NT2/D1 (cell line): ENCODE measurements at regions not wholly inside any gene's neighbourhood (a gene's known extent, or its start where the extent isn't known, plus 50 kb on each side); places are given as distances from the start of the nearest gene placed in this dataset.
A peak's percentile ranks its signal among the peaks of the same experiment; 100 is the strongest.

Experiments
- DNase-seq: peaks from one replicate; pipeline ENCODE4 v3.0.0-alpha.2; 2011; ENCODE audit warnings: low read depth, low spot score
- H3K27me3 ChIP-seq: 2 replicates; pipeline ENCODE4 v1.6.0; 2011; ENCODE audit warnings: mild to moderate bottlenecking; ENCODE audit not compliant: insufficient read length, insufficient read depth
- H3K36me3 ChIP-seq: 2 replicates; pipeline ENCODE4 v1.6.1; 2011; ENCODE audit warnings: mild to moderate bottlenecking, low read length, mixed read lengths; ENCODE audit not compliant: insufficient read depth, insufficient read length
- H3K4me1 ChIP-seq: 2 replicates; pipeline ENCODE4 v1.5.1; 2011; ENCODE audit not compliant: insufficient read depth, insufficient read length
- H3K4me3 ChIP-seq: 2 replicates; pipeline ENCODE4 v1.5.1; 2011; ENCODE audit warnings: low read depth; ENCODE audit not compliant: insufficient read length
- H3K9ac ChIP-seq: 2 replicates; pipeline ENCODE4 v1.6.0; 2011; ENCODE audit warnings: low read depth; ENCODE audit not compliant: insufficient read length
- H3K9me3 ChIP-seq: 2 replicates; pipeline ENCODE4 v1.5.1; 2011; ENCODE audit warnings: mild to moderate bottlenecking, low read length; ENCODE audit not compliant: insufficient read depth
- SUZ12 ChIP-seq: IDR thresholded peaks from 2 replicates; pipeline ENCODE4 v1.6.1; 2011; ENCODE audit not compliant: insufficient read length, insufficient read depth; ENCODE audit errors: extremely low read depth
- YY1 ChIP-seq: IDR thresholded peaks from 2 replicates; pipeline ENCODE4 v1.6.1; 2011; ENCODE audit not compliant: insufficient read length, insufficient read depth
- ZNF274 ChIP-seq: IDR thresholded peaks from 2 replicates; pipeline ENCODE4 v1.6.1; 2011; ENCODE audit warnings: mild to moderate bottlenecking, low read depth, low read length

DNA sequence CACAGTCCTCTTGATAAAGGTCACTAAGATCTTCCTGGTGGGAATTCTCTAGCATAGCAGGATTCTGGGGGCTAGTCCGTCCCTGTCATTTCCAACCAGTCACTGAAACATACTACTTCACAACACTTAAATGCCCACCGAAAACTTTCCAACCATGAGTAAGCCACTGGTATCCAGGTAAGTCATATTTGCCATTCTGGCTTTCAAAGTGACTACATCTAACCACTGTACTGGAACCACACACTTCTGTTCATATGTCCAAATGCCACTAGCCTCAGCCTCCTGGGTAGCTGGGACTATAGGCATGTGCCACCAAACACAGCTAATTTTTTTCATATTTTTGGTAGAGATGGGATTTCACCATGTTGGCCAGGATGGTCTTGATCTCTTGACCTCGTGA is 64.3 kb upstream of the VANGL1 start:
- DNase-seq: no peak

DNA sequence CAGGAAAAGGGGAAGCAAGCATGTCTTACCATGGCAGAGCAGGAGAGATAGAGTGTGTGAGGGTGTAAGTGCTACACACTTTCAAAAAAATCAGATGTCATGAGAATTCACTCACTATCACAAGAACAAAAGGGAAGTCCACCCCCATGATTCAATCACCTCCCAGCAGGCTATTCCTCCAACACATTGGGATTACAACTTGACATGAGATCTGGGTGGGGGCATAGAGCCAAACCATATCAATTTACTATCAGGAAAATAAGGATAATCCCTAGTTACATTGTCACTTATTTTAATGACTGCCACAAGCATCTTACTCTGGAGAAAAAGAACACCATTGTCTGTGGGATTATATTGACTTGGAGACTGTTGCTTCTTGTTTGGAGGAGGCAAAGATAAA is 66.1 kb upstream of the VANGL1 start:
- TF ChIP-seq YY1 (no peak), ZNF274 (no peak), SUZ12 (no peak)
- DNase-seq: no peak
- Histone ChIP-seq H3K9me3 (no peaks in the 10 kb centered on the region), H3K36me3 (no peaks in the 10 kb centered on the region), H3K9ac (no peak overlapping the region), H3K4me3 (no peak overlapping the region), H3K27me3 (no peaks in the 10 kb centered on the region), H3K4me1 (no peaks in the 10 kb centered on the region)

More for the DNA sequence above, 64.3 kb upstream of the VANGL1 start:
- no peak overlapping the region for H3K9ac ChIP-seq
- TF ChIP-seq ZNF274 (no peak), SUZ12 (no peak), YY1 (no peak)
- no peaks in the 10 kb centered on the region for H3K9me3 ChIP-seq
- H3K4me1 ChIP-seq: no peaks in the 10 kb centered on the region
- H3K36me3 ChIP-seq: no peaks in the 10 kb centered on the region
- H3K4me3 ChIP-seq: no peak overlapping the region
- H3K27me3 ChIP-seq: no peaks in the 10 kb centered on the region

DNA sequence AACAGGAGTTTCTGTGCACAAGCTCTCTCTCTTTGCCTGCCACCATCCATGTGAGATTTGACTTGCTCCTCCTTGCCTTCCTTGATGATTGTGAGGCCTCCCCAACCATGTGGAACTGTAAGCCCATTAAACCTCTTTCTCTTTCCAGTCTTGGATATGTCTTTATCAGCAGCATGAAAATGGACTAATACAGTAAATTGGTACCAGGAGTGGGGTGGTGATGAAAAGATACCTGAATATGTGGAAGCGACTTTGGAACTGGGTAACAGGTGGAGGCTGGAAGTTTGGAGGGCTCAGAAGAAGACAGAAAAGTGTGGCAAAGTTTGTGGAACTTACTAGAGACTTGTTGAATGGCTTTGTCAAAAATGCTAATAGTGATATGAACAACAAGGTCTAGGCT is 69.1 kb upstream of the VANGL1 start:
- H3K36me3 ChIP-seq: no peaks in the 10 kb centered on the region
- peaks cover 11% of the 10 kb centered on the region for H3K9me3 ChIP-seq
- no peaks in the 10 kb centered on the region for H3K4me1 ChIP-seq
- TF ChIP-seq YY1 (no peak), SUZ12 (no peak), ZNF274 (no peak)
- no peaks in the 10 kb centered on the region for H3K27me3 ChIP-seq
- H3K4me3 ChIP-seq: no peak overlapping the region
- H3K9ac ChIP-seq: no peak overlapping the region
- DNase-seq: no peak

DNA sequence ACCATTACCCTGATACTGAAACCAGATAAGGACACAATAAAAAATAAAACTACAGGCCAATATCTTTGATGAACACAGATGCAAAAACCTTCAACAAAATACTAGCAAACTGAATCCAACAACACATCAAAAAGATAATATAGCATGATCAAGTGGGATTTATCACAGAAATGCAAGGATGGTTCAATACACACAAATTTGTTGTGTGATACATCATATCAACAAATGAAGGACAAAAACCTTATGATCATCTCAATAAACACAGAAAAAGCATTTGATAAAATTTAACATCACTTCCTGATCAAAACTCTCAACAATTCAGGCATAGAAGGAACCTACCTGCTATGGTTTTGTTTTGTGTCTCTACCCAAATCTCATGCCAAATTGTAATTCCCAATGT is 74.3 kb upstream of the VANGL1 start:
- Histone ChIP-seq H3K4me1 (no peaks in the 10 kb centered on the region), H3K36me3 (no peaks in the 10 kb centered on the region), H3K27me3 (peaks cover 14% of the 10 kb centered on the region), H3K9ac (no peak overlapping the region), H3K9me3 (peaks cover 23% of the 10 kb centered on the region), H3K4me3 (no peak overlapping the region)
- DNase-seq: no peak
- no peak for TF ChIP-seq SUZ12
- TF ChIP-seq YY1: no peak
- TF ChIP-seq ZNF274: no peak

DNA sequence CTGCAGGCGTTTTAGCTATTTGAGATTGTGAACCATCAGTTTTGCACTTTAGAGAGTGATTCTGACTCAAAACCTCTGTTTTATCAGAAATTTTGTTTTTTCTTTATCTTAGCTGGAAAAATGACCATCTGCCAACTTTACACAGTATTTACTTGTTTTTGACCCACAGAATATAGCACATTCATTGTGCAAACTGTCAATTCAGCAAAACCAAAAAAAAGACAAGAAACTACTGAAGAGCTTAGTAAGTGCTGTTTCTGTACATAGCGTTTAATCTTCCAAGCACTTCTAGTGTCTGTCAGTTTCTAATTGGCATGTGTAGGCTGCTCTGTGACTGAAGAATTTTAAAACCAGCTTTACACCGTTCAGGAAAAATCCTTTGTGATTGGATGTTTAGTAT is 76.0 kb upstream of the VANGL1 start:
- no peak overlapping the region for H3K4me3 ChIP-seq
- TF ChIP-seq YY1: no peak
- TF ChIP-seq ZNF274: no peak
- no peak for TF ChIP-seq SUZ12
- DNase-seq: no peak
- no peak overlapping the region for H3K9ac ChIP-seq
- H3K4me1 ChIP-seq: no peaks in the 10 kb centered on the region
- H3K27me3 ChIP-seq: peaks cover 14% of the 10 kb centered on the region
- no peaks in the 10 kb centered on the region for H3K36me3 ChIP-seq
- peaks cover 23% of the 10 kb centered on the region for H3K9me3 ChIP-seq

DNA sequence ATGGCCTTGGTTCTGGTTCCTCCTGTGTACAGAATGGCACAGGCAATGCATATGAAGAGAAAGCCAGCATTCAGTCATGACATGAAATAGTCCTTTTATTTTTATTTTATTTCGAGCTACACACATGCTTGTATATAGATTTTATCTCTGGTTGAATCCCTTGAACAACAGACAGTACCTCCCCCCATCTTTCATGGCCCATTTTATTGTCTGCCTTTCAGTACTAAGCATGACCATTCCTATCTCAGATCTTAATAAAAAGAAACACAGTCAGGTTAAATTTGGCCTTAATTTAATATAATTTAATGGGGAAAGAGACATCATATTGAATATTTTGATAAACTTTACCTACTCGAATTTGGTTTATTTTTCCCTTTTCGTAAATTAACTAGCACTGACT is 76.4 kb upstream of the VANGL1 start:
- TF ChIP-seq YY1 (no peak), ZNF274 (no peak), SUZ12 (no peak)

DNA sequence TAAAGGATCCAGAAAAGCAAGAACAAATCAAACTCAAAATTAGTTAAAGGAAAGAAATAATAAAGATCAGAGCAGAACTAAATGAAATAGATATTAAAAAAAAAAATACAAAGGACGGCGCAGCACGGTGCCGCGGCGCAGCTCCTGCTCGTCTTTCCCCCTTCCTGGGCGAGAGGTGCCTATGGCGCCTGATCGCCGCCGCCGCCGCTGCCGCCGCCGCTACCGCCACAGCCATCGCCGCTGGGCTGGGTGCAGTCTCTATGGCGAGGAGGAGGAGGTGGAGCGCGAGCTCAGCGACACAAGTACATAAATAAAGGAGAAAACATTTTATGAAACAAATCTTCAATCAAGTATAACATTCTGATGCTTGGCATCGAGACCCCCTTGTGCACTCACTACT is 77.6 kb upstream of the VANGL1 start:
- H3K9ac ChIP-seq: no peak overlapping the region
- TF ChIP-seq ZNF274 (no peak), YY1 (no peak), SUZ12 (no peak)
- peaks cover 23% of the 10 kb centered on the region for H3K9me3 ChIP-seq
- no peaks in the 10 kb centered on the region for H3K36me3 ChIP-seq
- H3K27me3 ChIP-seq: peaks cover 14% of the 10 kb centered on the region
- peak overlapping the region; percentile 17 for H3K4me3 ChIP-seq
- DNase-seq: no peak
- H3K4me1 ChIP-seq: no peaks in the 10 kb centered on the region

More for the DNA sequence above, 76.4 kb upstream of the VANGL1 start:
- Histone ChIP-seq H3K9ac (no peak overlapping the region), H3K9me3 (peaks cover 23% of the 10 kb centered on the region), H3K4me1 (no peaks in the 10 kb centered on the region), H3K36me3 (no peaks in the 10 kb centered on the region), H3K4me3 (no peak overlapping the region), H3K27me3 (peaks cover 14% of the 10 kb centered on the region)
- no peak for DNase-seq

DNA sequence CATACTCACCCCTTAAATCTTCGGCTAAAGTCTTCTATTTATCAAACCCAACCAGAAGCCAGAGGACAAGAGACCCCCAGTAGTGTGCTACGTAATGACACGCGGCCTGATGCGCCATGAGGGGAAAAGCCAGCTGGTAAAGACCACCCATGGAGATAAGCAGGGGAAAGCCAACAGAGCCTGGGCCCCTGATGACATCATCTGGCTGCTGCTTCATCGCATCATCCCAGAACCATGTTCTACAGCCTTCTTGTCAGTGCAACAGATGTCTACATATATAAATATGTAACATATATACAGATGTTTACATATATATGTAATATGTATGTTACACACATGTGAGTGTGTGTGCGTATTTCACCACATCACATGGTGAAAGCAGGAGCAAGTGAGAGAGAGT is 81.7 kb upstream of the VANGL1 start:
- no peaks in the 10 kb centered on the region for H3K4me1 ChIP-seq
- TF ChIP-seq ZNF274 (no peak), YY1 (no peak), SUZ12 (no peak)
- H3K36me3 ChIP-seq: no peaks in the 10 kb centered on the region
- H3K4me3 ChIP-seq: no peak overlapping the region
- H3K9ac ChIP-seq: no peak overlapping the region
- DNase-seq: no peak
- peaks cover 10% of the 10 kb centered on the region for H3K27me3 ChIP-seq
- no peaks in the 10 kb centered on the region for H3K9me3 ChIP-seq
